Mesothelial cell of epicardium (in vitro differentiated cells): ENCODE measurements at regions not wholly inside any gene's neighbourhood (a gene's known extent, or its start where the extent isn't known, plus 50 kb on each side); places are given as distances from the start of the nearest gene placed in this dataset.

Experiments used
- DNase-seq, 2 experiments: peaks; one replicate each; pipeline ENCODE4 v3.0.0; 2021; ENCODE audit warnings: low spot score in 2 of 2; ENCODE audit not compliant: unreplicated experiment in 2 of 2
- H3K27ac Mint-ChIP-seq: 2 replicates; pipeline ENCODE4 v1.8.0; 2021; ENCODE audit warnings: mixed read lengths
- H3K27me3 Mint-ChIP-seq: 2 replicates; pipeline ENCODE4 v1.8.0; 2021; ENCODE audit warnings: low read depth, mixed read lengths
- H3K36me3 Mint-ChIP-seq: 2 replicates; pipeline ENCODE4 v1.8.0; 2021; ENCODE audit warnings: mixed read lengths
- H3K4me1 Mint-ChIP-seq: 2 replicates; pipeline ENCODE4 v1.8.0; 2021; ENCODE audit warnings: mixed read lengths
- H3K4me3 Mint-ChIP-seq: 2 replicates; pipeline ENCODE4 v1.8.0; 2021; ENCODE audit warnings: mild to moderate bottlenecking, moderate library complexity, mixed read lengths
- H3K9me3 Mint-ChIP-seq: 2 replicates; pipeline ENCODE4 v1.8.0; 2021; ENCODE audit warnings: mixed read lengths
- CTCF ChIP-seq: fragments of 200-600 bp; sonication (generic); IDR thresholded peaks from one replicate; pipeline ENCODE4 v1.5.0; 2021; ENCODE audit warnings: antibody characterized with exemption; ENCODE audit not compliant: unreplicated experiment

- no peak for TF ChIP-seq CTCF
- H3K27me3 Mint-ChIP-seq: peaks cover 83% of the 10 kb centered on the region
- no peaks in the 10 kb centered on the region for H3K4me1 Mint-ChIP-seq
- H3K36me3 Mint-ChIP-seq: no peaks in the 10 kb centered on the region
- no peak overlapping the region for H3K4me3 Mint-ChIP-seq
- DNase-seq: no peak
- no peaks in the 10 kb centered on the region for H3K9me3 Mint-ChIP-seq
- H3K27ac Mint-ChIP-seq: no peak overlapping the region
These were observed 239.0 kb downstream of the PTPRU start for GRCh38 chr1:29475326-29475725.

DNA sequence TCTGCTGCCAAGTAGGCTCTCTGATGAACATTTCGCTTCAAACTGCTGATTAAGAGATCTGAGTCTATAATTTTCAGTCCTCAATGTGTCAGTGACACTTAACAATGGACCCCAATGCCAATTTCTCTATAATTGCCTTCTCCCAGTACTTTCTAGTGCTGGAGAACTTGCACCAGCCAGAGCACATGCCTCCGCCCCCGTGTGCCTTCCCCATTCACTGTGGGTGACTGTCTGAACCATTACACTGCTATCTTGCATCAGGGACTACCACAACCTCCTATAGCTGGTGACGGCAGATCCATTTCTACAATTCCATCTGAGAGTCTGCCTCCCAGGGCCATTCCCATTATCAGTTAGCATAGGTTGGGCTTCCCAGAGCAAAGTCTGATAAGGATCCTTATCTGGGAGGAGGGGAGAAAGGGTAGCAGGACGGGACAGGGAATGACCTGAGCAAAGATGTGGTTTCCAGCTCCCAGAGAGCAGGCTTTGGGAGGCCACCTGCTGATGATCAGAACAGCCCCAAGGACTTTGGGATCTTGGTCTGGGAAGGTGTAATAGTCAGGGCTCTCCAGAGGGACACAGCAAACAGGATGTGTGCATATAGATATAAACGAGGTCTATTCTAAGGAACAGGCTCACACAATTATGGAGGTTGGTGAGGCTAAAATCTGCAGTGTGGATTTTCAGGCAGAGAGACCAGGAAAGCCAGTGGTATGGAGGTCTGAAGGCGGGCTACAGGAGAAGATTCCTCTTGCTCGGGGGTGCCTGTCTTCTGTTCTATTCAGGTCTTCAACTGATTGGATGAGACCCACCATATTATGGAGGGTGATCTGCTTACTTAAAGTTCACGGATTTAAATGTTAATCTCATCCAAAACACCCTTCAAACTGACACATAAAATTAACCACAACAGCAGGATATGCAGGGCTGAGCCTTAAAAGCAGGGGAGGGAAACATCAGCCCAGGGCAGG, 238.2 kb downstream of the PTPRU start:
- Mint-ChIP-seq H3K27me3 (peaks cover 76% of the 10 kb centered on the region), H3K36me3 (no peaks in the 10 kb centered on the region), H3K4me3 (no peak overlapping the region), H3K9me3 (no peaks in the 10 kb centered on the region), H3K4me1 (no peaks in the 10 kb centered on the region), H3K27ac (no peak overlapping the region)
- TF ChIP-seq CTCF: no peak
- DNase-seq: no peak

DNA sequence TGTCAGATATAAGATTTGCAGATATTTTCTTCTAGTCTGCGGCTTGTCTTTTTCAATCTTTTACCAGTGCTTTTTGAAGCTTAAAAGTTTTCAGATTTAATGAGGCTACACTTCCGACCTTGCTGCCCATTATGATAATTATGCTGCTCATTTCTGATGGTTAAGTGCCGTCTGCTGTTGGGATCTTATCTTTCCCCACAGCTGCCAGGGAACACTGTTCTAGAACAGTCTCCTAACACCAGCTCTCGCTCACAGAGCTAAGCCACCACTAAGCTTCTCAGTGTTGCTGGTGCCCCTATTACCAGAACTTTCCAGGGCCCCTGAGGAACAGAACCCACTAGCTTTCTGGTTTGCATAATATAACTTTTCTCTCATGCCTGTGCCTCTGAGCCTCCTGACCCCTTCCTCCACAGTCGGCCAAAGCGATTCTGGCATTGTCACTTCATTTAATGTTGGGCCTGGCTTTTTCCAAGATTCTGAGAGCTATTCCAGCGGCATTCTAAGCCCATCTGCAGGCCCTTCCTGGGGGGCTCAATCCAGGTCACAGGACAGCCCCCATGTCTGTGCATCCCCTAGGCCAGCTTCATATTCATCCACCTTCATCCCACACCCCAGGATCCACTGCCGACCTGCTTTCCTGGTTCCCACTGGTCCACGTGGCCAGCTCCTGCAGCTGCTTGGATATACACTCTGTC, 237.0 kb downstream of the PTPRU start:
- H3K36me3 Mint-ChIP-seq: no peaks in the 10 kb centered on the region
- no peak overlapping the region for H3K4me3 Mint-ChIP-seq
- DNase-seq: no peak
- no peaks in the 10 kb centered on the region for H3K9me3 Mint-ChIP-seq
- H3K4me1 Mint-ChIP-seq: no peaks in the 10 kb centered on the region
- no peak for TF ChIP-seq CTCF
- H3K27ac Mint-ChIP-seq: no peak overlapping the region
- H3K27me3 Mint-ChIP-seq: peaks cover 67% of the 10 kb centered on the region

DNA sequence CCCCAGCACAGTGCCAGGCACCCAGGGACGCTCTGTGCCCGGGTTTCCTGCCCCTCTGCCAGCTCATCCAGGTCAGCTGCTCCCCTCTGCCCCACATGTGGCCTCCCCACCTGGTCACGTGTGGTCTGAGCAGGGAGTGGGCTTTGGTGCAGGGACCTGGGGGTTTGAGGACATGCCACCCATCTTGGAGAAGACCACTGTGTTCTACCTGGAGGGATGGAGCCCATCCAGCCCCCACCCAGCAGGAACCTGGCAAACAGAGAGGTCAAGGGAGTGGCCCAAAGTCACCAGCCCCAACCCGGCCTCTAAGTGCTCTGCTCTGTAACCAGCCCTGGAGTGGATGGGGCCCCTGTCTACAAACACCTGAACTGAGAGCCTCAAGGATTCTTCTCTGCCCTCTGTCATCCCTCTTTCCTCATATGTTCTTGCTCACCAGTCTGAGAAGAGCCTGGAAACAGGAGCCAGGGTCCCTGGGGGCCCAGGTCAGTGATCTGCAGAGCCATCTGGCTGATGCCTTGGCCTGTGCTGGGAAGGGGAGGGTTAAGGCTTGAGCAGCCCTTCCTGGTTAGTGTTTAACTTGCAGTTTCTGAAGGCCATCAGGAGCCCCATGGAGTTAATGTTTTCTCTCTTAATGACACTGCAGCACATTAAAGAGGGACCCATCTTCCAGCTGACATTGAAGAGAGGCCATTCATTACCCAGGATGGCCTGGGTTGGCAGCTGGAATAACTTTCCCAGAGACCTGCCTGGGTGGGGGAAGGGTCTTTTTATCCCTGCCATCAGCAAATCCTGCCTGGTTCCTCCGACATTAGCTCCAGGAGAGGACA, 235.4 kb downstream of the PTPRU start:
- Mint-ChIP-seq H3K27me3 (peaks cover 58% of the 10 kb centered on the region), H3K4me1 (no peaks in the 10 kb centered on the region), H3K4me3 (no peak overlapping the region), H3K27ac (no peak overlapping the region), H3K36me3 (no peaks in the 10 kb centered on the region), H3K9me3 (no peaks in the 10 kb centered on the region)
- no peak for TF ChIP-seq CTCF
- DNase-seq: no peak

- Mint-ChIP-seq H3K4me3 (no peak overlapping the region), H3K27ac (no peak overlapping the region), H3K36me3 (no peaks in the 10 kb centered on the region), H3K27me3 (peaks cover 49% of the 10 kb centered on the region), H3K4me1 (no peaks in the 10 kb centered on the region), H3K9me3 (peaks cover 5% of the 10 kb centered on the region)
- no peak for DNase-seq
- no peak for TF ChIP-seq CTCF
These were observed 234.4 kb downstream of the PTPRU start for GRCh38 chr1:29470788-29471119.
